K562 (cell line): ENCODE measurements at regions not wholly inside any gene's neighbourhood (a gene's known extent, or its start where the extent isn't known, plus 50 kb on each side); places are given as distances from the start of the nearest gene placed in this dataset.

Source experiments
- ATAC-seq: fragments of 200-7000 bp; cut with Tn5 transposase; 3 replicates; pipeline ENCODE4 v1.9.1; 2020; ENCODE audit warnings: moderate library complexity
- BruUV-seq: library from RNA; stranded (reverse); fragments of 400-500 nt; replicated peaks from 2 replicates; lab custom pipeline; 2021; lab: Mats Ljungman, UMichigan
- CTCF ChIA-PET: fragments of 300-600 bp; formaldehyde crosslinking; extraction: SDS; loops from one replicate; lab custom pipeline; 2021; ENCODE audit warnings: low intra/inter-chr PET ratio; lab: Yijun Ruan, JAX
- POLR2A ChIA-PET: fragments of 300-600, 350-650 bp; sonication (Branson Sonifier 250); formaldehyde crosslinking; extraction: SDS; loops from one replicate; lab custom pipeline; 2021; ENCODE audit warnings: antibody characterized with exemption, inconsistent platforms; lab: Yijun Ruan, JAX
- DNase-seq, 4 experiments: peaks; one replicate each; pipeline versions ENCODE4 v3.0.0 to v3.0.0-alpha.2; 2011 to 2018; ENCODE audit warnings: low spot score in 3 of 4, mixed read lengths in 3 of 4; ENCODE audit errors: extremely low read depth in 1 of 4
- FAIRE-seq: peaks from 2 replicates; lab custom pipeline; 2011; peaks lifted over from hg19 to GRCh38; lab: Jason Lieb, UNC
- H2AFZ ChIP-seq: 2 replicates; pipeline ENCODE4 v1.6.0; 2011; ENCODE audit warnings: low read depth, low read length, control low read depth, inconsistent platforms
- H3K27ac ChIP-seq: fragments of 200-600 bp; 3 replicates; pipeline ENCODE4 v1.8.0; 2011; ENCODE audit warnings: low read depth, mild to moderate bottlenecking, control low read depth, inconsistent platforms, low read length, moderate library complexity, mixed read lengths; ENCODE audit errors: extremely low read depth
- H3K27me3 ChIP-seq, 2 experiments: fragments of 300-600 bp in 1 of 2; 2 replicates in 1 of 2; 3 replicates in 1 of 2; pipeline versions ENCODE4 v1.6.0 to v1.8.0; 2011; ENCODE audit warnings: inconsistent platforms in 2 of 2, low read length in 2 of 2, mild to moderate bottlenecking in 1 of 2, mixed read lengths in 1 of 2, moderate library complexity in 1 of 2; ENCODE audit not compliant: control insufficient read depth in 2 of 2, insufficient read depth in 2 of 2
- H3K36me3 ChIP-seq: fragments of 300-600 bp; 3 replicates; pipeline ENCODE4 v1.8.0; 2011; ENCODE audit warnings: mild to moderate bottlenecking, low read length, inconsistent platforms; ENCODE audit not compliant: control insufficient read depth, insufficient read depth
- H3K4me1 ChIP-seq, 2 experiments: fragments of 200-600 bp in 1 of 2; replicated peaks in 1 of 2; 2 replicates in 1 of 2; 3 replicates in 1 of 2; pipeline versions ENCODE4 v1.5.1 to v1.8.0; 2011; ENCODE audit warnings: inconsistent platforms in 2 of 2, low read length in 2 of 2, mild to moderate bottlenecking in 1 of 2, mixed read lengths in 1 of 2, moderate library complexity in 1 of 2; ENCODE audit not compliant: control insufficient read depth in 2 of 2, insufficient read depth in 2 of 2
- H3K4me2 ChIP-seq: 2 replicates; pipeline ENCODE4 v1.6.1; 2011; ENCODE audit warnings: low read length, control low read depth, inconsistent platforms, mixed read lengths; ENCODE audit not compliant: insufficient read depth
- H3K4me3 ChIP-seq: fragments of 200-600 bp; sonication (generic), shearing (Covaris generic); 2 replicates; pipeline ENCODE4 v1.5.1; 2016; ENCODE audit warnings: control low read depth, inconsistent platforms
- H3K79me2 ChIP-seq: fragments of 200-600 bp; 3 replicates; pipeline ENCODE4 v1.8.0; 2011; ENCODE audit warnings: low read length, inconsistent platforms; ENCODE audit not compliant: control insufficient read depth, insufficient read depth
- H3K9ac ChIP-seq, 2 experiments: 2 replicates each; pipeline versions ENCODE4 v1.6.0 to v1.6.1; 2011; ENCODE audit warnings: low read depth in 2 of 2, low read length in 2 of 2, control low read depth in 1 of 2, inconsistent platforms in 1 of 2, mild to moderate bottlenecking in 1 of 2, mixed read lengths in 1 of 2; ENCODE audit not compliant: insufficient read depth in 1 of 2
- H3K9me1 ChIP-seq: one replicate; pipeline ENCODE4 v1.6.0; 2011; ENCODE audit warnings: inconsistent platforms, mild to moderate bottlenecking, low read length, moderate library complexity; ENCODE audit not compliant: control insufficient read depth, insufficient read depth
- H3K9me3 ChIP-seq: replicated peaks from 2 replicates; pipeline ENCODE4 v1.5.1; 2011; ENCODE audit warnings: low read depth, low read length, inconsistent platforms; ENCODE audit not compliant: control insufficient read depth, insufficient read depth
- H4K20me1 ChIP-seq: replicated peaks from 2 replicates; pipeline ENCODE4 v1.6.1; 2011; ENCODE audit warnings: low read length, inconsistent platforms, mixed read lengths; ENCODE audit not compliant: control insufficient read depth, insufficient read depth
- ASH1L ChIP-seq: fragments of 450-650 bp; IDR thresholded peaks from 2 replicates; pipeline ENCODE4 v1.6.1; 2018; ENCODE audit warnings: borderline replicate concordance, mild to moderate bottlenecking, low read depth; ENCODE audit not compliant: partially characterized antibody
- CTBP1 ChIP-seq: fragments of 450-650 bp; IDR thresholded peaks from 2 replicates; pipeline ENCODE4 v1.6.1; 2016; ENCODE audit warnings: borderline replicate concordance
- CXXC5 ChIP-seq: fragments of 250-450 bp; sonication (Bioruptor Pico); IDR thresholded peaks from 2 replicates; pipeline ENCODE4 v1.8.0; 2022; ENCODE audit warnings: inconsistent platforms, mild to moderate bottlenecking, moderate library complexity
- EP300 ChIP-seq: IDR thresholded peaks from 2 replicates; pipeline ENCODE4 v1.6.1; 2012; ENCODE audit warnings: low read length, improper control_type of control experiment
- HSF4 ChIP-seq: fragments of 250-450 bp; sonication (Bioruptor Pico); IDR thresholded peaks from 2 replicates; pipeline ENCODE4 v2.1.2; 2022; ENCODE audit warnings: mild to moderate bottlenecking, moderate library complexity, borderline replicate concordance
- MYBL2 ChIP-seq, 2 experiments: fragments of 450-650 bp in 1 of 2; sonication (generic) in 1 of 2; formaldehyde crosslinking in 1 of 2; IDR thresholded peaks; 2 replicates each; pipeline versions ENCODE4 v1.6.1 to v1.8.1; 2017 to 2022; ENCODE audit warnings: borderline replicate concordance in 1 of 2, inconsistent platforms in 1 of 2, low read depth in 1 of 2, mild to moderate bottlenecking in 1 of 2, missing genetic modification reagents in 1 of 2, moderate library complexity in 1 of 2
- NCOA1 ChIP-seq: fragments of 450-650 bp; IDR thresholded peaks from 2 replicates; pipeline ENCODE4 v1.6.1; 2016; ENCODE audit warnings: low read depth
- PHTF2 ChIP-seq: fragments of 250-450 bp; sonication (Bioruptor Pico); IDR thresholded peaks from 2 replicates; pipeline ENCODE4 v1.5.0; 2021; ENCODE audit warnings: mild to moderate bottlenecking
- PML ChIP-seq: IDR thresholded peaks from 2 replicates; pipeline ENCODE4 v1.6.1; 2012; ENCODE audit warnings: low read length, inconsistent platforms
- XRCC5 ChIP-seq: fragments of 200-400 bp; formaldehyde crosslinking; IDR thresholded peaks from 2 replicates; pipeline ENCODE4 v1.6.1; 2017; ENCODE audit warnings: low read depth, mild to moderate bottlenecking, low read length
- ZNF133 ChIP-seq: fragments of 250-450 bp; sonication (Bioruptor Pico); IDR thresholded peaks from 2 replicates; pipeline ENCODE4 v1.4.0; 2020; ENCODE audit warnings: mild to moderate bottlenecking
- ZNF134 ChIP-seq: fragments of 250-450 bp; sonication (Bioruptor Pico); conservative IDR thresholded peaks from 2 replicates; pipeline ENCODE4 v1.4.0; 2020
- ZNF184 ChIP-seq: sonication (generic); formaldehyde crosslinking; IDR thresholded peaks from 2 replicates; pipeline ENCODE4 v1.5.0; 2020; ENCODE audit warnings: missing genetic modification reagents
- ZNF324 ChIP-seq: fragments of 250-450 bp; sonication (Bioruptor Pico); IDR thresholded peaks from 2 replicates; pipeline ENCODE4 v1.4.0; 2020; ENCODE audit warnings: mild to moderate bottlenecking
- ZNF41 ChIP-seq: fragments of 250-450 bp; sonication (Bioruptor Pico); conservative IDR thresholded peaks from 2 replicates; pipeline ENCODE4 v1.4.0; 2020; ENCODE audit warnings: mild to moderate bottlenecking
- ZNF75A ChIP-seq: fragments of 450-650 bp; formaldehyde crosslinking; IDR thresholded peaks from 2 replicates; pipeline ENCODE4 v1.4.0; 2020; ENCODE audit warnings: mild to moderate bottlenecking
- WGBS: fragments of 100-300 bp; shearing (Covaris generic); methylation state at CpG from one replicate; pipeline ENCODE4 v1.1.6; 2016; ENCODE audit warnings: low coverage, mixed read lengths; ENCODE audit not compliant: insufficient coverage; ENCODE audit errors: missing lambda C conversion rate; 5-methylcytosine and 5-hydroxymethylcytosine counted together
- in situ Hi-C: fragments of 300-500 bp; cut with MboI; formaldehyde crosslinking; loops from 4 replicates; pipeline ENCODE4 v1.15.0; 2018; ENCODE audit warnings: inconsistent platforms, mixed read lengths
- intact Hi-C: fragments of 100-400 bp; cut with micrococcal nuclease; formaldehyde crosslinking; loops from 2 replicates; pipeline ENCODE4 v1.14.2; 2022
- TF ChIP-seq, protein P1 (sequence below): fragments of 150-350 bp; conservative IDR thresholded peaks from 2 replicates; pipeline ENCODE4 v1.6.1; 2014; ENCODE audit warnings: low read length
- TF ChIP-seq, protein P2 (sequence below): sonication (generic); formaldehyde crosslinking; IDR thresholded peaks from 2 replicates; pipeline ENCODE4 v1.8.0; 2023; ENCODE audit warnings: missing genetic modification reagents, mild to moderate bottlenecking, borderline replicate concordance

DNA sequence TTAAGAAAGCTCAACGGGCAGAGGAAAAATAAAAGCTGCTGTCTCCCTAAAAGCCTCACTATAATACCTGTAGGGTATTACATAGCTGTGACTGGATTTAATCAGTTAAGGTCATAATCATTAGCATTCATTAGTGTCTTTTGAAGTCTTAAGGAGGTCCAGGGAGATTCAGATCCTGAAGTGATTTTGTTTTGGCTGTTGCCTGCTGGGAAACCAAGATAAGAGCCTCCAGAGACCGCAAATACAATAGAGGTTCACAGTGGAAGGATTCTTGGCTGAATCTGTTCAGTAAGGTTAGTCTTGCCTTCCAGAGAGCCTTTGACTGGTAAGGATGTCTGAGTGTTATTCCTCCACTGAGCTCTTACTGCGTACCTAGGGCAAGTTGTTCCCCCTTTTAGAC lies 54.0 kb upstream of the TNFRSF19 start:
- Histone ChIP-seq H3K9ac (no peak overlapping the region), H3K79me2 (no peaks in the 10 kb centered on the region), H3K36me3 (no peaks in the 10 kb centered on the region), H3K9me3 (no peaks in the 10 kb centered on the region), H3K9me1 (no peaks in the 10 kb centered on the region), H4K20me1 (no peaks in the 10 kb centered on the region), H3K4me2 (no peak overlapping the region), H3K4me3 (no peak overlapping the region), H3K4me1 (no peaks in the 10 kb centered on the region), H2AFZ (no peak overlapping the region), H3K27me3 (0 out of 5 replicates have a peak, but pooled peaks cover 0 to 4% of the 10 kb centered on the region in 2 experiments), H3K27ac (no peak overlapping the region)
- FAIRE-seq: no peak
- ATAC-seq: no peak
- intact Hi-C loops (no loop called here), in situ Hi-C loops (no loop called here)
- POLR2A ChIA-PET: no interaction called here
- 0% methylated on average over 3 of the region's 3 CpGs for WGBS
- CTCF ChIA-PET: no interaction called here
- no peak for DNase-seq
- no TSS peak for BruUV-seq
- TF ChIP-seq NCOA1: no peak
- no peak for TF ChIP-seq ZNF134 (CRISPR knock-in tag)
- no peak for TF ChIP-seq CXXC5 (CRISPR knock-in tag)
- TF ChIP-seq CTBP1: no peak
- TF ChIP-seq, protein P1, sequence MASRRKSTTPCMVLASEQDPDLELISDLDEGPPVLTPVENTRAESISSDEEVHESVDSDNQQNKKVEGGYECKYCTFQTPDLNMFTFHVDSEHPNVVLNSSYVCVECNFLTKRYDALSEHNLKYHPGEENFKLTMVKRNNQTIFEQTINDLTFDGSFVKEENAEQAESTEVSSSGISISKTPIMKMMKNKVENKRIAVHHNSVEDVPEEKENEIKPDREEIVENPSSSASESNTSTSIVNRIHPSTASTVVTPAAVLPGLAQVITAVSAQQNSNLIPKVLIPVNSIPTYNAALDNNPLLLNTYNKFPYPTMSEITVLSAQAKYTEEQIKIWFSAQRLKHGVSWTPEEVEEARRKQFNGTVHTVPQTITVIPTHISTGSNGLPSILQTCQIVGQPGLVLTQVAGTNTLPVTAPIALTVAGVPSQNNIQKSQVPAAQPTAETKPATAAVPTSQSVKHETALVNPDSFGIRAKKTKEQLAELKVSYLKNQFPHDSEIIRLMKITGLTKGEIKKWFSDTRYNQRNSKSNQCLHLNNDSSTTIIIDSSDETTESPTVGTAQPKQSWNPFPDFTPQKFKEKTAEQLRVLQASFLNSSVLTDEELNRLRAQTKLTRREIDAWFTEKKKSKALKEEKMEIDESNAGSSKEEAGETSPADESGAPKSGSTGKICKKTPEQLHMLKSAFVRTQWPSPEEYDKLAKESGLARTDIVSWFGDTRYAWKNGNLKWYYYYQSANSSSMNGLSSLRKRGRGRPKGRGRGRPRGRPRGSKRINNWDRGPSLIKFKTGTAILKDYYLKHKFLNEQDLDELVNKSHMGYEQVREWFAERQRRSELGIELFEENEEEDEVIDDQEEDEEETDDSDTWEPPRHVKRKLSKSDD: no peak
- TF ChIP-seq ZNF41 (CRISPR knock-in tag): no peak
- TF ChIP-seq, protein P2, sequence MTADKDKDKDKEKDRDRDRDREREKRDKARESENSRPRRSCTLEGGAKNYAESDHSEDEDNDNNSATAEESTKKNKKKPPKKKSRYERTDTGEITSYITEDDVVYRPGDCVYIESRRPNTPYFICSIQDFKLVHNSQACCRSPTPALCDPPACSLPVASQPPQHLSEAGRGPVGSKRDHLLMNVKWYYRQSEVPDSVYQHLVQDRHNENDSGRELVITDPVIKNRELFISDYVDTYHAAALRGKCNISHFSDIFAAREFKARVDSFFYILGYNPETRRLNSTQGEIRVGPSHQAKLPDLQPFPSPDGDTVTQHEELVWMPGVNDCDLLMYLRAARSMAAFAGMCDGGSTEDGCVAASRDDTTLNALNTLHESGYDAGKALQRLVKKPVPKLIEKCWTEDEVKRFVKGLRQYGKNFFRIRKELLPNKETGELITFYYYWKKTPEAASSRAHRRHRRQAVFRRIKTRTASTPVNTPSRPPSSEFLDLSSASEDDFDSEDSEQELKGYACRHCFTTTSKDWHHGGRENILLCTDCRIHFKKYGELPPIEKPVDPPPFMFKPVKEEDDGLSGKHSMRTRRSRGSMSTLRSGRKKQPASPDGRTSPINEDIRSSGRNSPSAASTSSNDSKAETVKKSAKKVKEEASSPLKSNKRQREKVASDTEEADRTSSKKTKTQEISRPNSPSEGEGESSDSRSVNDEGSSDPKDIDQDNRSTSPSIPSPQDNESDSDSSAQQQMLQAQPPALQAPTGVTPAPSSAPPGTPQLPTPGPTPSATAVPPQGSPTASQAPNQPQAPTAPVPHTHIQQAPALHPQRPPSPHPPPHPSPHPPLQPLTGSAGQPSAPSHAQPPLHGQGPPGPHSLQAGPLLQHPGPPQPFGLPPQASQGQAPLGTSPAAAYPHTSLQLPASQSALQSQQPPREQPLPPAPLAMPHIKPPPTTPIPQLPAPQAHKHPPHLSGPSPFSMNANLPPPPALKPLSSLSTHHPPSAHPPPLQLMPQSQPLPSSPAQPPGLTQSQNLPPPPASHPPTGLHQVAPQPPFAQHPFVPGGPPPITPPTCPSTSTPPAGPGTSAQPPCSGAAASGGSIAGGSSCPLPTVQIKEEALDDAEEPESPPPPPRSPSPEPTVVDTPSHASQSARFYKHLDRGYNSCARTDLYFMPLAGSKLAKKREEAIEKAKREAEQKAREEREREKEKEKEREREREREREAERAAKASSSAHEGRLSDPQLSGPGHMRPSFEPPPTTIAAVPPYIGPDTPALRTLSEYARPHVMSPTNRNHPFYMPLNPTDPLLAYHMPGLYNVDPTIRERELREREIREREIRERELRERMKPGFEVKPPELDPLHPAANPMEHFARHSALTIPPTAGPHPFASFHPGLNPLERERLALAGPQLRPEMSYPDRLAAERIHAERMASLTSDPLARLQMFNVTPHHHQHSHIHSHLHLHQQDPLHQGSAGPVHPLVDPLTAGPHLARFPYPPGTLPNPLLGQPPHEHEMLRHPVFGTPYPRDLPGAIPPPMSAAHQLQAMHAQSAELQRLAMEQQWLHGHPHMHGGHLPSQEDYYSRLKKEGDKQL (CRISPR knock-in tag): no peak
- no peak for TF ChIP-seq HSF4 (CRISPR knock-in tag)
- TF ChIP-seq XRCC5: no peak
- no peak for TF ChIP-seq ASH1L
- no peak for TF ChIP-seq ZNF75A
- no peak for TF ChIP-seq ZNF184
- no peak for TF ChIP-seq ZNF133 (CRISPR knock-in tag)
- TF ChIP-seq PHTF2: no peak
- no peak for TF ChIP-seq EP300
- no peak for TF ChIP-seq PML
- TF ChIP-seq ZNF324 (CRISPR knock-in tag): no peak
- no peak for TF ChIP-seq MYBL2 (IDR thresholded peaks at IDR 0.05; ENCODE audit: low read depth)
- TF ChIP-seq MYBL2 (CRISPR knock-in tag; IDR thresholded peaks at IDR 0.05; ENCODE audit: borderline replicate concordance): no peak
